ENCODE measurements at regions not wholly inside any gene's neighbourhood (a gene's known extent, or its start where the extent isn't known, plus 50 kb on each side); places are given as distances from the start of the nearest gene placed in this dataset.

DNA sequence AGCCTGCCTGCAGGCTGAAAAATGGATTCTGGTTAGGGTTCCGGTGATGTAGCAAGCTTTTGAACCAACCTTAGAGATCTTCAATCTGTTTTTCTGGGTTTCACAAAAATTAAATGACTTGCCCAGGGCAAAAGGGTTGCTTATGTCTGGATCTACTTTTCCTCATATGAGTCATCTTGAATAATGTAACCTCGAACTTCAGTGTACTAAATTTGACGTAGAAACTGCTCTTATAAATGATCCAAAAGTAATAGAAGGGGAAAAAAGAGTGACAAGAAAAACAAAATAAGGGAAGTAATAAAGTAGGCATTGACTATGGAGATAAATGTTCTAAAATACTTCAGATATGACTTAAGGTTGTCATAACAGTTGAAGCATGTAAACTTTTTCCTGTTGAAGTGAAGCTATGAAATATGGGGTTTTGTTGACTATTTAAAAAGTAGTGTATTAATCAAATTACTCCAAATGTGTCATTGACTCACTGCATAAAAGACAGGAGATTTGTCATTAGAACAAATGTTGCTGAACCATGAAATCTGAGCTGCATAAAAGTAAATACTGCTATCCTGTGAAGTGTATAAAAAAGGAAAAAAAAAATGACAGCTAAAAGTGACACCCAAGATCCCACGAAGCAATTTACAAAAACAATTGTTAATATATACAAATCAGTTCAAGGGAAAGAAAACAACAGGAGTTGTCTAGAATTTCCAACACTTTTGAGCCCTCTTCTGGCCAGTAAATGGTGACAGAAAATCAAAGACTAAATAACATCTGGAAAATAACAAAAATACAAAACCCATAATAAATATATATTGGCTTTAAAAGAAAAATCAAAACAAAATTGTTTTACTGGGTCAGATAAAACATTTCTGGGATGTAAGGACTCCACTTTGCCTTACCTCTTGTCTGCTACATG, 103.6 kb upstream of the SERPINE2 start:
- Histone ChIP-seq H3K4me1 (ENCODE audit: insufficient read depth, low read length) (no peaks in the 10 kb centered on the region), H2AK5ac (ENCODE audit: insufficient read length, low read length) (no peak overlapping the region), H2AFZ (ENCODE audit: low read length) (no peak overlapping the region), H3K27ac (ENCODE audit: insufficient read length, low read depth, low read length) (no peak overlapping the region), H3K23ac (ENCODE audit: insufficient read length, low read depth, low read length) (no peak overlapping the region), H4K91ac (ENCODE audit: insufficient read length, low read depth, low read length) (no peak overlapping the region), H3K9ac (ENCODE audit: extremely low read depth, insufficient read length, low read length) (no peak overlapping the region), H3K27me3 (ENCODE audit: insufficient read depth, low read length) (no peaks in the 10 kb centered on the region), H3K79me2 (ENCODE audit: insufficient read depth, low read length) (no peaks in the 10 kb centered on the region), H3K14ac (ENCODE audit: insufficient read depth, low read length) (no peak overlapping the region), H2BK120ac (ENCODE audit: low read depth, low read length, poor library complexity, severe bottlenecking) (no peak overlapping the region), H4K8ac (replicated peaks; ENCODE audit: insufficient read length, low read depth, low read length) (no peak overlapping the region), H2BK20ac (ENCODE audit: low read depth, low read length, poor library complexity, severe bottlenecking) (no peak overlapping the region), H3K56ac (ENCODE audit: insufficient read length, low read depth, low read length) (no peak overlapping the region), H3K9me3 (ENCODE audit: control insufficient read depth, low read depth, low read length) (no peaks in the 10 kb centered on the region), H3K18ac (ENCODE audit: insufficient read length, low read depth, low read length) (no peak overlapping the region), H3K23me2 (ENCODE audit: insufficient read length, low read depth, low read length, poor library complexity, severe bottlenecking) (no peaks in the 10 kb centered on the region), H3K79me1 (ENCODE audit: insufficient read depth, low read depth, low read length, poor library complexity, severe bottlenecking) (no peaks in the 10 kb centered on the region), H2BK15ac (ENCODE audit: low read depth, low read length) (no peak overlapping the region), H4K5ac (ENCODE audit: insufficient read length, low read depth, low read length) (no peak overlapping the region), H4K20me1 (ENCODE audit: control insufficient read depth, insufficient read depth, insufficient read length) (no peaks in the 10 kb centered on the region), H2BK12ac (ENCODE audit: insufficient read length, low read depth, low read length) (no peak overlapping the region), H3T11ph (ENCODE audit: low read length) (no peak overlapping the region), H3K4ac (ENCODE audit: low read depth, low read length) (no peak overlapping the region), H3K4me2 (ENCODE audit: insufficient read depth, insufficient read length, low read length) (no peak overlapping the region), H2BK5ac (ENCODE audit: insufficient read length, low read length) (no peak overlapping the region)
- TF ChIP-seq, protein P1, sequence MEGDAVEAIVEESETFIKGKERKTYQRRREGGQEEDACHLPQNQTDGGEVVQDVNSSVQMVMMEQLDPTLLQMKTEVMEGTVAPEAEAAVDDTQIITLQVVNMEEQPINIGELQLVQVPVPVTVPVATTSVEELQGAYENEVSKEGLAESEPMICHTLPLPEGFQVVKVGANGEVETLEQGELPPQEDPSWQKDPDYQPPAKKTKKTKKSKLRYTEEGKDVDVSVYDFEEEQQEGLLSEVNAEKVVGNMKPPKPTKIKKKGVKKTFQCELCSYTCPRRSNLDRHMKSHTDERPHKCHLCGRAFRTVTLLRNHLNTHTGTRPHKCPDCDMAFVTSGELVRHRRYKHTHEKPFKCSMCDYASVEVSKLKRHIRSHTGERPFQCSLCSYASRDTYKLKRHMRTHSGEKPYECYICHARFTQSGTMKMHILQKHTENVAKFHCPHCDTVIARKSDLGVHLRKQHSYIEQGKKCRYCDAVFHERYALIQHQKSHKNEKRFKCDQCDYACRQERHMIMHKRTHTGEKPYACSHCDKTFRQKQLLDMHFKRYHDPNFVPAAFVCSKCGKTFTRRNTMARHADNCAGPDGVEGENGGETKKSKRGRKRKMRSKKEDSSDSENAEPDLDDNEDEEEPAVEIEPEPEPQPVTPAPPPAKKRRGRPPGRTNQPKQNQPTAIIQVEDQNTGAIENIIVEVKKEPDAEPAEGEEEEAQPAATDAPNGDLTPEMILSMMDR (conservative IDR thresholded peaks at IDR 0.05) = no peak
- no peaks in the 10 kb centered on the region for H3K27me3 Mint-ChIP-seq (ENCODE audit: low read depth)
- no CpG with 5 or more reads among the region's 4 CpGs for WGBS (ENCODE audit: extremely low coverage, insufficient read length, low lambda C conversion rate)
- H3K36me3 Mint-ChIP-seq (ENCODE audit: insufficient read depth in 1 of 3, low read depth in 3 of 3) = no peaks in the 10 kb centered on the region
- no peak for DNase-seq
- no peak overlapping the region for H3K4me3 Mint-ChIP-seq
- no peaks in the 10 kb centered on the region for H3K4me1 Mint-ChIP-seq
- H3K27ac Mint-ChIP-seq = no peak overlapping the region
- H3K9me3 Mint-ChIP-seq = no peaks in the 10 kb centered on the region; a peak in 1 of 5 replicates

Measured in H9 (cell line).